ENCODE measurements at regions not wholly inside any gene's neighbourhood (a gene's known extent, or its start where the extent isn't known, plus 50 kb on each side); places are given as distances from the start of the nearest gene placed in this dataset.

DNA sequence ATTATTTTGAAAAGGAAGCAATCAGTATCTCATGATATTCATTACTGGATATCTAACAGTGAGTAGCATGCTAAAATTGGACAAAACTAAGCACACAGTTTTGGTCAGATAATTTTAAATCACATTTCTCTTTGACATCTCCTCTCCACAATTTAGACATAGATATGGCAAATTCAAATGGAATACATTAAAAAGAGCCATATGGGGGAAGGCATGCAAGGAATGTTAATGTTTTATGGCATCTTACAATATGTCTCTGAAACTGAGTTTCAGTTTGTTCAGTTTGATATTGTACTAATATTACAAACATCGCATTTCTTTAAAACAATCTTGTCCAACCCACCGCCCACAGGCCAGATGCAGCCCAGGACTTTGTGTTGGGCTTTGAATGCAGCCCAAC, 151.0 kb downstream of the HTR1A start:
- DNase-seq (ENCODE audit: low read depth) = no peak
- TF ChIP-seq, protein P1, sequence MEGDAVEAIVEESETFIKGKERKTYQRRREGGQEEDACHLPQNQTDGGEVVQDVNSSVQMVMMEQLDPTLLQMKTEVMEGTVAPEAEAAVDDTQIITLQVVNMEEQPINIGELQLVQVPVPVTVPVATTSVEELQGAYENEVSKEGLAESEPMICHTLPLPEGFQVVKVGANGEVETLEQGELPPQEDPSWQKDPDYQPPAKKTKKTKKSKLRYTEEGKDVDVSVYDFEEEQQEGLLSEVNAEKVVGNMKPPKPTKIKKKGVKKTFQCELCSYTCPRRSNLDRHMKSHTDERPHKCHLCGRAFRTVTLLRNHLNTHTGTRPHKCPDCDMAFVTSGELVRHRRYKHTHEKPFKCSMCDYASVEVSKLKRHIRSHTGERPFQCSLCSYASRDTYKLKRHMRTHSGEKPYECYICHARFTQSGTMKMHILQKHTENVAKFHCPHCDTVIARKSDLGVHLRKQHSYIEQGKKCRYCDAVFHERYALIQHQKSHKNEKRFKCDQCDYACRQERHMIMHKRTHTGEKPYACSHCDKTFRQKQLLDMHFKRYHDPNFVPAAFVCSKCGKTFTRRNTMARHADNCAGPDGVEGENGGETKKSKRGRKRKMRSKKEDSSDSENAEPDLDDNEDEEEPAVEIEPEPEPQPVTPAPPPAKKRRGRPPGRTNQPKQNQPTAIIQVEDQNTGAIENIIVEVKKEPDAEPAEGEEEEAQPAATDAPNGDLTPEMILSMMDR (conservative IDR thresholded peaks at IDR 0.05; ENCODE audit: control insufficient read depth, insufficient read depth, low read depth, low read length) = no peak
- no peak overlapping the region for H3K4me3 ChIP-seq (ENCODE audit: control insufficient read depth, low read depth, low read length)

DNA sequence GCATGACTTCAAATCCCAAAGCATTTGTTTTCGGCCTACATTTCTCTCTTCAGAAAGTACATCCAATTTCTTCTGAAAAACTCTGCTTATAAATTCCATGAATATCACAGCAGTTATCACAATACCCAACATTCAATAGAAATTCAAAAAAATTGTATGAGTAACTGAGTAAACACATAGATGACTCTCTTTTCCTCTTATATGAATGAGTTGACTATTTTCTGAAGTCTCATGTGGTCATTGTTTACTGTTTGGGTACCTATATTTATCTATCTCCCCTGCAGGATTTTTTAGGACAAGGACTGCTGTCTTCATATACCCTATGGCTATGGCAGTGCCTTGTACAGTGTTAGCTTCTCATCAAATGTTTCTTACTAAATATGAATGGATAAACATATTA, 157.1 kb downstream of the HTR1A start:
- DNase-seq (ENCODE audit: low read depth) = no peak
- no peak overlapping the region for H3K4me3 ChIP-seq (ENCODE audit: control insufficient read depth, low read depth, low read length)
- TF ChIP-seq, protein P1 (conservative IDR thresholded peaks at IDR 0.05; ENCODE audit: control insufficient read depth, insufficient read depth, low read depth, low read length) = no peak

DNA sequence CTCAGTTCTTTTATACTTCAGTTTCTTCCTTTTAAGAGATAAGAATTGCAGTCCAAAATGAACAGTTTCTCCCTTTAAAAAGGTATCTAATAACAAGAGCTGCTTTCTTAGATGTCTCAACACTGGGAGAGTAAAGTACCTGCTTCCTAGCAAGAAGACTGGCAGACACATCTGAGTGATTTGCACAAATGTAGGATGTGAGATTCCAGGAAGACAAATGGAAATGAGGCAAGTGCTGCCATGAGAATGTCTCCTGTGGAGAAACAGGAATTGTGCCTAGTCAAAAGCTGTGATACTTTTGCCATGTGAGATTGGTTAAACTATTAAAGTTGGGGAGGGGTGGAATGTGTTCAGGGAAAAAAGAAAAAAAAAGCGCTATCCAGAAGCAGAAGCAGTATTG, 159.1 kb downstream of the HTR1A start:
- no peak overlapping the region for H3K4me3 ChIP-seq (ENCODE audit: control insufficient read depth, low read depth, low read length)
- TF ChIP-seq, protein P1 (conservative IDR thresholded peaks at IDR 0.05; ENCODE audit: control insufficient read depth, insufficient read depth, low read depth, low read length) = no peak
- DNase-seq (ENCODE audit: low read depth) = no peak

DNA sequence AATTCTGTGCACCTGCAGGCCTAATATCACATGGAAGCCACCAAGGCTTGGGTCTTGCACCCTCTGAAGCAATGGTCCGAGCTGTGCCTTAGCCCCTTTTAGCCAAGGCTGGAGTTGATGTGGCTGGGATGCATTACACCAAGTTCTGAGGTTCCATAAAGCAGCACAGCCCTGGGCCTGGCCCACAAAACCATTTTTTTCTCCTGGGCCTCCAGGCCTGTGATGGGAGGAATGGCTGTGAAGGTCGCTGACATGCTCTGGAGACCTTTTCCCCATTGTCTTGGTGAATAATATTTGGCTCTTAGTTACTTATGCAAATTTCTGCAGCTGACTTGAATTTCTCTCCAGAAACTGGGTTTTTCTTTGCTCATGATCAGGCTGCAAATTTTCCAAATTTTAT, 167.3 kb downstream of the HTR1A start:
- no peak overlapping the region for H3K4me3 ChIP-seq (ENCODE audit: control insufficient read depth, low read depth, low read length)
- DNase-seq (ENCODE audit: low read depth) = no peak
- TF ChIP-seq, protein P1 (conservative IDR thresholded peaks at IDR 0.05; ENCODE audit: control insufficient read depth, insufficient read depth, low read depth, low read length) = no peak

DNA sequence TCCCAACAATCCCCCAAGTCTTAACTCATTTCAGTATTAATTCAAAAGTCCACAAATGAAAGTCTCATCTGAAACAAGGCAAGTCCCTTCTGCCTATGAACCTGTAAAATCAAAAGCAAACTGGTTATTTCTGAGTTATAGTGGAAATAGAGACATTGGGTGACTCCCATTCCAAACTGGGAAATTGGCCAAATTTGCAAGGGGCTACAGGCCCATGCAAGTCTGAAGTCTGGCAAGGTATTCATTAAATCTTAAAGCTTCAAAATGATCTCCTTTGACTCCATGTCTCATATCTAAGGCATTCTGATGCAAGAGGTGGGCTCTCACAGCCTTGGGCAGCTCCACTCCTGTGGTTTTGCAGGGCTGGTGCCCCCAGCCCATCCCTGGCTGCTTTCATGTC, 167.9 kb downstream of the HTR1A start:
- H3K4me3 ChIP-seq (ENCODE audit: control insufficient read depth, low read depth, low read length) = no peak overlapping the region
- DNase-seq (ENCODE audit: low read depth) = no peak
- TF ChIP-seq, protein P1 (conservative IDR thresholded peaks at IDR 0.05; ENCODE audit: control insufficient read depth, insufficient read depth, low read depth, low read length) = no peak

DNA sequence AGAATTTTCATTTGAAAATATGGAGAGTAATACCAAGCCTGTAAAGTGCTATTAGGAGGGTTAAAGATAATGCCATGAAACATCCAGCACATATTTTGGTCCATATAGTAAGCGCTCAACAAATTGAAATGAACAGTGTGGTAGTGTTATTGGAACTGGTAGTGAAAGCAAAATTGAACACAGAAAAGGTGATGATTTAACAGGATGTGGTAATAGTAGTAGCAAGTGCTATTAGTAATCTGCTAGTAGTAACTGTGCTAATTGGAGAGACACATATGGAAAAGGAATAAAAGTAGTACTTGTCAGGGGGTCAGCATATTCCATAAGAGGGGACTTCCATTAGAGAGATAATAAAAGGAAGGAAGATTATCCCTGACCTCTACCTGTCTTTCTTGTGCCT, 187.3 kb downstream of the HTR1A start:
- TF ChIP-seq, protein P1 (conservative IDR thresholded peaks at IDR 0.05; ENCODE audit: control insufficient read depth, insufficient read depth, low read depth, low read length) = no peak

DNA sequence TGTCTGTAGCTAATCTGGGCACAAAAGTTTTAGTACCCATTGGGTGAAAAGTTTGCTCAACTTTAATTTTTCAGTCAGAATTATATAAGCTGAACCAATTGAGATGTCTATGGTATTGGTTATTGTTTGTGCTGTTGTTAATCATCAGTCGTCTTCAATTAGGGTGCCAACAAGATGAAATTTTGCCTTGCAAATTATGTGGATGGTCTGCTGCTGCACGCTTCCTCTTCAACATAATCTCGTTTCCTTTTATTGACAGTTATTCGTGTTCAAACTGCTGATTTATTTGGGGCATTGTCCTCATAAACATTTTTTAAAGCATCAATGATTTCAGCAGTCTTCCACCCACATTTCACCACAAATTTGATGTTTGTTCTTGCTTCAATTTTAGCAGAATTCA, 194.0 kb downstream of the HTR1A start:
- H3K4me3 ChIP-seq (ENCODE audit: control insufficient read depth, low read depth, low read length) = no peak overlapping the region
- DNase-seq (ENCODE audit: low read depth) = no peak
- TF ChIP-seq, protein P1 (conservative IDR thresholded peaks at IDR 0.05; ENCODE audit: control insufficient read depth, insufficient read depth, low read depth, low read length) = no peak

More for the DNA sequence above, 187.3 kb downstream of the HTR1A start:
- DNase-seq (ENCODE audit: low read depth) = no peak
- H3K4me3 ChIP-seq (ENCODE audit: control insufficient read depth, low read depth, low read length) = no peak overlapping the region

Measured in fibroblast of mammary gland (primary cell).